Left renal cortex interstitium (tissue), 4 donors: ENCODE measurements at regions not wholly inside any gene's neighbourhood (a gene's known extent, or its start where the extent isn't known, plus 50 kb on each side); places are given as distances from the start of the nearest gene placed in this dataset.
"Not testable (repeated sequence)": the region's sequence is repeated elsewhere in the genome, so short reads cannot be mapped to it uniquely, and the experiment has no call there.

ENCODE experiments used
- DNase-seq, 4 donors: peaks; one replicate each; pipeline ENCODE4 v3.0.0-alpha.2; 2013; ENCODE audit warnings: low read depth in 4 of 4, low spot score in 2 of 4, missing footprints in 1 of 4

- DNase-seq = no peak
Measured at GRCh38 chr19:31054430-31054829, 294.8 kb downstream of the TSHZ3 start.

GRCh38 chr19:31049431-31049830 is 299.8 kb downstream of the TSHZ3 start:
- no peak for DNase-seq

- DNase-seq = no peak
Measured at GRCh38 chr19:31046024-31046423, 303.2 kb downstream of the TSHZ3 start.

- DNase-seq = no peak
Measured at GRCh38 chr19:31041461-31041860, 307.8 kb downstream of the TSHZ3 start.

- DNase-seq = no peak
Measured at GRCh38 chr19:31039151-31039550, 310.1 kb downstream of the TSHZ3 start.

GRCh38 chr19:31037286-31037980 is 311.8 kb downstream of the TSHZ3 start:
- DNase-seq = no peak

- not testable (repeated sequence) for DNase-seq
Measured at GRCh38 chr19:31031455-31031854, 317.8 kb downstream of the TSHZ3 start.

GRCh38 chr19:31023038-31023437 is 326.2 kb downstream of the TSHZ3 start:
- no peak for DNase-seq

- no peak for DNase-seq
Measured at GRCh38 chr19:31018936-31019335, 330.3 kb downstream of the TSHZ3 start.

GRCh38 chr19:31015778-31016177 is 333.5 kb downstream of the TSHZ3 start:
- no peak for DNase-seq

- DNase-seq = no peak
Measured at GRCh38 chr19:31014668-31015067, 334.6 kb downstream of the TSHZ3 start.

GRCh38 chr19:31013384-31014020 is 335.7 kb downstream of the TSHZ3 start:
- no peak for DNase-seq

GRCh38 chr19:31002518-31003244 is 346.6 kb downstream of the TSHZ3 start:
- DNase-seq = no peak

GRCh38 chr19:31001991-31002390 is 347.2 kb downstream of the TSHZ3 start:
- DNase-seq = no peak

GRCh38 chr19:31000913-31001312 is 348.3 kb downstream of the TSHZ3 start:
- DNase-seq = no peak

GRCh38 chr19:30999726-31000125 is 349.5 kb downstream of the TSHZ3 start:
- no peak for DNase-seq

GRCh38 chr19:30997222-30997621 is 352.0 kb downstream of the TSHZ3 start:
- no peak for DNase-seq

GRCh38 chr19:30978639-30979038 is 370.6 kb downstream of the TSHZ3 start:
- no peak for DNase-seq

GRCh38 chr19:30969591-30969990 is 379.6 kb downstream of the TSHZ3 start:
- no peak for DNase-seq

- DNase-seq = no peak
Measured at GRCh38 chr19:30968841-30969399, 380.3 kb downstream of the TSHZ3 start.

GRCh38 chr19:30968210-30968609 is 381.0 kb downstream of the TSHZ3 start:
- DNase-seq = no peak
